Fibroblast of villous mesenchyme (primary cell): ENCODE measurements at regions not wholly inside any gene's neighbourhood (a gene's known extent, or its start where the extent isn't known, plus 50 kb on each side); places are given as distances from the start of the nearest gene placed in this dataset.

Experiments used
- DNase-seq: peaks from one replicate; pipeline ENCODE4 v3.0.0-alpha.2; 2010; ENCODE audit warnings: low read depth
- H3K4me3 ChIP-seq: 2 replicates; pipeline ENCODE4 v1.5.1; 2011; ENCODE audit warnings: low read depth, mild to moderate bottlenecking, low read length
- CTCF ChIP-seq: IDR thresholded peaks from 2 replicates; pipeline ENCODE4 v1.5.1; 2012; ENCODE audit warnings: low read depth, mild to moderate bottlenecking, low read length; ENCODE audit not compliant: insufficient read depth

- no peak for TF ChIP-seq CTCF
- no peak overlapping the region for H3K4me3 ChIP-seq
- DNase-seq, result peak; percentile 90
These were observed 335.4 kb downstream of the BCOR start for GRCh38 chrX:39762266-39762841.

- TF ChIP-seq CTCF, result no peak
- peak; percentile 19 for DNase-seq
- H3K4me3 ChIP-seq, result no peak overlapping the region
These were observed 333.3 kb downstream of the BCOR start for GRCh38 chrX:39764441-39764914.

- H3K4me3 ChIP-seq, result no peak overlapping the region
- DNase-seq, result no peak
- TF ChIP-seq CTCF, result no peak
These were observed 332.4 kb downstream of the BCOR start for GRCh38 chrX:39765327-39765726.

GRCh38 chrX:39766085-39766726 is 331.6 kb downstream of the BCOR start:
- no peak for DNase-seq
- TF ChIP-seq CTCF, result no peak
- H3K4me3 ChIP-seq, result no peak overlapping the region

- H3K4me3 ChIP-seq, result no peak overlapping the region
- no peak for DNase-seq
- TF ChIP-seq CTCF, result no peak
These were observed 330.9 kb downstream of the BCOR start for GRCh38 chrX:39766855-39767254.

GRCh38 chrX:39767446-39767845 is 330.3 kb downstream of the BCOR start:
- DNase-seq, result peak; percentile 47
- no peak overlapping the region for H3K4me3 ChIP-seq
- TF ChIP-seq CTCF, result no peak
